Osteoblast (primary cell): ENCODE measurements at regions not wholly inside any gene's neighbourhood (a gene's known extent, or its start where the extent isn't known, plus 50 kb on each side); places are given as distances from the start of the nearest gene placed in this dataset.

ENCODE experiments used
- DNase-seq: peaks from one replicate; pipeline ENCODE4 v3.0.0; 2011; ENCODE audit warnings: low spot score, mixed read lengths; ENCODE audit not compliant: insufficient read length; ENCODE audit errors: missing footprints
- H2AFZ ChIP-seq: 2 replicates; pipeline ENCODE4 v1.6.0; 2011; ENCODE audit warnings: mild to moderate bottlenecking, low read length
- H3K27ac ChIP-seq: 2 replicates; pipeline ENCODE4 v1.5.1; 2011; ENCODE audit warnings: mild to moderate bottlenecking, low read depth, low read length, moderate library complexity
- H3K27me3 ChIP-seq: 2 replicates; pipeline ENCODE4 v1.6.0; 2012; ENCODE audit warnings: mild to moderate bottlenecking, control low read depth, inconsistent platforms, low read length, moderate library complexity; ENCODE audit not compliant: insufficient read depth
- H3K36me3 ChIP-seq: 2 replicates; pipeline ENCODE4 v1.5.1; 2011; ENCODE audit warnings: mild to moderate bottlenecking, low read length, control low read depth, moderate library complexity; ENCODE audit not compliant: insufficient read depth
- H3K4me1 ChIP-seq: 2 replicates; pipeline ENCODE4 v1.5.1; 2011; ENCODE audit warnings: mild to moderate bottlenecking, low read length, control low read depth, moderate library complexity; ENCODE audit not compliant: insufficient read depth
- H3K4me2 ChIP-seq: 2 replicates; pipeline ENCODE4 v1.6.0; 2011; ENCODE audit warnings: mild to moderate bottlenecking, low read length; ENCODE audit not compliant: insufficient read depth
- H3K4me3 ChIP-seq: fragments of 200-600 bp; sonication (generic); 3 replicates; pipeline ENCODE4 v1.5.1; 2012; ENCODE audit warnings: mild to moderate bottlenecking, low read length, inconsistent platforms; ENCODE audit not compliant: insufficient read depth
- H3K79me2 ChIP-seq: 2 replicates; pipeline ENCODE4 v1.6.0; 2012; ENCODE audit warnings: mild to moderate bottlenecking, low read length, control low read depth, inconsistent platforms; ENCODE audit not compliant: insufficient read depth
- H3K9me3 ChIP-seq: 2 replicates; pipeline ENCODE4 v1.5.1; 2011; ENCODE audit warnings: low read depth, low read length, control low read depth
- H4K20me1 ChIP-seq: 2 replicates; pipeline ENCODE4 v1.6.0; 2012; ENCODE audit warnings: mild to moderate bottlenecking, low read length, control low read depth; ENCODE audit not compliant: insufficient read depth
- CTCF ChIP-seq: IDR thresholded peaks from 2 replicates; pipeline ENCODE4 v1.5.1; 2011; ENCODE audit warnings: mild to moderate bottlenecking, low read depth, low read length, moderate library complexity; ENCODE audit errors: extremely low read depth

- Histone ChIP-seq H3K27me3 (no peaks in the 10 kb centered on the region), H3K9me3 (no peaks in the 10 kb centered on the region), H3K27ac (no peak overlapping the region), H3K4me1 (peaks cover 6% of the 10 kb centered on the region), H3K4me2 (no peak overlapping the region), H3K4me3 (no peak overlapping the region), H4K20me1 (no peaks in the 10 kb centered on the region), H3K36me3 (no peaks in the 10 kb centered on the region), H3K79me2 (no peaks in the 10 kb centered on the region), H2AFZ (no peak overlapping the region)
- no peak for TF ChIP-seq CTCF
- no peak for DNase-seq
These were observed 532.7 kb upstream of the GRAMD2B start for GRCh38 chr5:125890511-125890931.

- H4K20me1 ChIP-seq = no peaks in the 10 kb centered on the region
- no peaks in the 10 kb centered on the region for H3K9me3 ChIP-seq
- no peaks in the 10 kb centered on the region for H3K79me2 ChIP-seq
- no peak for TF ChIP-seq CTCF
- peaks cover 6% of the 10 kb centered on the region for H3K4me1 ChIP-seq
- peak; percentile 76 for DNase-seq
- no peak overlapping the region for H3K4me3 ChIP-seq
- no peaks in the 10 kb centered on the region for H3K27me3 ChIP-seq
- no peaks in the 10 kb centered on the region for H3K36me3 ChIP-seq
- peak overlapping the region; percentile 5 for H2AFZ ChIP-seq
- H3K4me2 ChIP-seq = no peak overlapping the region
- no peak overlapping the region for H3K27ac ChIP-seq
These were observed 532.0 kb upstream of the GRAMD2B start for GRCh38 chr5:125891061-125891725.

GRCh38 chr5:125894383-125894782 lies 528.8 kb upstream of the GRAMD2B start:
- Histone ChIP-seq H3K4me2 (no peak overlapping the region), H3K27me3 (no peaks in the 10 kb centered on the region), H3K79me2 (no peaks in the 10 kb centered on the region), H3K27ac (no peak overlapping the region), H3K4me1 (peaks cover 6% of the 10 kb centered on the region), H3K9me3 (no peaks in the 10 kb centered on the region), H3K36me3 (no peaks in the 10 kb centered on the region), H4K20me1 (no peaks in the 10 kb centered on the region), H2AFZ (no peak overlapping the region), H3K4me3 (no peak overlapping the region)
- no peak for DNase-seq
- no peak for TF ChIP-seq CTCF

GRCh38 chr5:125896368-125896767 lies 526.8 kb upstream of the GRAMD2B start:
- peaks cover 2% of the 10 kb centered on the region for H3K4me1 ChIP-seq
- DNase-seq = no peak
- no peaks in the 10 kb centered on the region for H4K20me1 ChIP-seq
- H3K27ac ChIP-seq = no peak overlapping the region
- no peak overlapping the region for H3K4me3 ChIP-seq
- no peaks in the 10 kb centered on the region for H3K79me2 ChIP-seq
- TF ChIP-seq CTCF = no peak
- no peaks in the 10 kb centered on the region for H3K9me3 ChIP-seq
- no peak overlapping the region for H3K4me2 ChIP-seq
- no peaks in the 10 kb centered on the region for H3K36me3 ChIP-seq
- no peaks in the 10 kb centered on the region for H3K27me3 ChIP-seq
- no peak overlapping the region for H2AFZ ChIP-seq
